ENCODE measurements at regions not wholly inside any gene's neighbourhood (a gene's known extent, or its start where the extent isn't known, plus 50 kb on each side); places are given as distances from the start of the nearest gene placed in this dataset.

DNA sequence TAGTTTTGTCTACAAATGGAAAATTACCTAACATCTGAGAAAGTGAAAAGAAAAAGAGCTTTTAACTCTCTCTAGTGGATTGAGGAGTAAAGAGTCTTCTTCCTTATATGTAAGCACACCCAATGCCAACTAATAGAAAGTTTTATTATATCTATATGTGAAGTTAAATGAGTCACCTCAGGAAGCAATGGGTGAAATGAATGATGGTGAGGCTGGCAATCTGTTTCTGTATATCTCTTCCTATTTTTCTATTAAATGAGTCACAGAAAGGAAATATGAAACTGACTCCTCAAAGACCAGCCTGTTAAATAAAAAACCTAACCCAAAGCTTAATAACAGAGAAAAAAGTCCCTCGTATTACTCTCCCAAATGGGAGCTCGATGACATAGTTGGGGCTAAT is 71.3 kb downstream of the OTOR start:
- TF ChIP-seq, protein P1, sequence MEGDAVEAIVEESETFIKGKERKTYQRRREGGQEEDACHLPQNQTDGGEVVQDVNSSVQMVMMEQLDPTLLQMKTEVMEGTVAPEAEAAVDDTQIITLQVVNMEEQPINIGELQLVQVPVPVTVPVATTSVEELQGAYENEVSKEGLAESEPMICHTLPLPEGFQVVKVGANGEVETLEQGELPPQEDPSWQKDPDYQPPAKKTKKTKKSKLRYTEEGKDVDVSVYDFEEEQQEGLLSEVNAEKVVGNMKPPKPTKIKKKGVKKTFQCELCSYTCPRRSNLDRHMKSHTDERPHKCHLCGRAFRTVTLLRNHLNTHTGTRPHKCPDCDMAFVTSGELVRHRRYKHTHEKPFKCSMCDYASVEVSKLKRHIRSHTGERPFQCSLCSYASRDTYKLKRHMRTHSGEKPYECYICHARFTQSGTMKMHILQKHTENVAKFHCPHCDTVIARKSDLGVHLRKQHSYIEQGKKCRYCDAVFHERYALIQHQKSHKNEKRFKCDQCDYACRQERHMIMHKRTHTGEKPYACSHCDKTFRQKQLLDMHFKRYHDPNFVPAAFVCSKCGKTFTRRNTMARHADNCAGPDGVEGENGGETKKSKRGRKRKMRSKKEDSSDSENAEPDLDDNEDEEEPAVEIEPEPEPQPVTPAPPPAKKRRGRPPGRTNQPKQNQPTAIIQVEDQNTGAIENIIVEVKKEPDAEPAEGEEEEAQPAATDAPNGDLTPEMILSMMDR (IDR thresholded peaks at IDR 0.05), result no peak
- TF ChIP-seq EZH2phosphoT487 (IDR thresholded peaks at IDR 0.05), result no peak
